Gastroesophageal sphincter (tissue), 3 donors: ENCODE measurements at regions not wholly inside any gene's neighbourhood (a gene's known extent, or its start where the extent isn't known, plus 50 kb on each side); places are given as distances from the start of the nearest gene placed in this dataset.

ENCODE experiments used
- CTCF ChIP-seq, 4 experiments: fragments of 200-600 bp in 2 of 4; fragments of 450-650 bp in 2 of 4; sonication (generic) in 1 of 4; IDR thresholded peaks; one replicate each; pipeline ENCODE4 v1.5.1; 2017 to 2019; ENCODE audit warnings: antibody characterized with exemption in 4 of 4, mild to moderate bottlenecking in 2 of 4, moderate library complexity in 2 of 4
- POLR2AphosphoS5 ChIP-seq: sonication (generic); formaldehyde crosslinking; IDR thresholded peaks from one replicate; pipeline ENCODE4 v1.6.1; 2017; ENCODE audit warnings: antibody characterized with exemption

DNA sequence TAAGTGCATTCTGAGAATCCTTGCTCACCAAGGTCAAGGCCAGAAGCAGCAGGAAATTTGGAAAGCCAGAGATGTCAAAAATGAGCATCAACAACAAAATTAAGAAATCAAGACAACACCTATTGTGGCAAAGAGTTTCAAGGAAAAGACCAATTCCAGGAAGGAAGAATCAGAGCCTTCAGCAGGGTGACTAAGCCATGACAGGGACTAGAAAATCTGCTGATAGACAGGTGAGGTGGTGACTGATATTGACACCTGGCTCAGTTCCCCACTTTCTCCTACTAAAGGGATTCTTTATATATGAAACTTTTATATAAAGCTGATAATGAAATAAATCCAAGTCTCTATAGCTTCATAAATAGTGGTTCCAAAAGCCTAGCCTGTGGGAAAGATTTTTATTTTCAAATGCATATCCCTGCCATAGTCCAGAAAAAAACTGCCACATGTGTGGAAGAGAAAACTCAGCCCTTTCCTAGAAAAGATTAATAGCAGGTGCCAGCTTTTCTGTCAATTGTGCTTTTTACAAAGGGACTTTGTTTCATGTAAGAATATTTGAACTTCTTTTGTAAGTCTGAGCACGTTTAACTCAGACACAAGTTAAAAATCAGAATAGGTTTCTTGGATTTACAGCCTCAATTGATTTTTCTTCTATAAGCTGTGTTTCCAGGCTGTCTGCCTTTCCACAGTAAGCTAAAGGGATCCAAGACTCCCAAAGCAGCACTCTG is 81.1 kb upstream of the GRAMD2B start:
- TF ChIP-seq CTCF (IDR thresholded peaks at IDR 0.05) (no peak), POLR2AphosphoS5 (no peak)
